ENCODE measurements at regions not wholly inside any gene's neighbourhood (a gene's known extent, or its start where the extent isn't known, plus 50 kb on each side); places are given as distances from the start of the nearest gene placed in this dataset.

DNA sequence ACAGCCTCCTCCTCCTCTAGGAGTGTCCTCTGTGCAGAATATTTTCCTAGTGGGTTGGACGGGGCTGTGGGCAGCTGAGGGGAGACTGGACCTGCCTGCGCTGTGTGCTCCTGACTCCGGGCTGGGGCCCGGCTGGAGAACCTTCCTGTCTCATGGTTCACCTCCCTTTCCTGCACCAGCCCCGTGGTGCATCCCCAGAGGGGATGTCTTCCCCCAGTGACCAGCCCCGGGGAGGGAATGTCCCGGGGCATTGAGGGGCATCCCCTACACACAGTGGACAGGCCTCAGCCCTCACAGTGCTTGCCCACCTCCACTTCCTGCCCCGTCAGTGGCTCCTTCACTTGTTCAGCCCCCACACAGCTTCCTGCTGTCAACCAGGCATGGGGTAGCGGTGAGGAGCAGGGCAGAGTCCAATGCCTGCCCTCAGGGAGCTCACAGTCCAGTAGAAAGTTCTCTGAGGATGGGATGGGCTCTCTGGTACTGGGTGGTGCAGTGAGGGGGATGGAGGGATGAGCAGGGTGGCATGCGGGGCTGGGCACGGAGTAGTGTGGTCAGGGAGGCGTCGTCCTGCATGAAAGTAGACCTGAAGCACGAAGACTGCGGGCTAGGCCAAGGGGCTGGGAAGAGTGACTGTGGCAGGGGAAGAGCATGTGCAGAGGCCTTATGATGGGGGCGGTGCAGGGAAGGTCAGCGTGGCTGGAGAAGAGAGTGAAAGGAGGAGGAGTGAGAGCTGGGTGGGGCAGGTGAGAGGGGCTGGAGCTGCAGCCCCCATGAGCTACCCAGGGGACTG lies 52.1 kb upstream of the PITX1 start:
- DNase-seq: no peak

DNA sequence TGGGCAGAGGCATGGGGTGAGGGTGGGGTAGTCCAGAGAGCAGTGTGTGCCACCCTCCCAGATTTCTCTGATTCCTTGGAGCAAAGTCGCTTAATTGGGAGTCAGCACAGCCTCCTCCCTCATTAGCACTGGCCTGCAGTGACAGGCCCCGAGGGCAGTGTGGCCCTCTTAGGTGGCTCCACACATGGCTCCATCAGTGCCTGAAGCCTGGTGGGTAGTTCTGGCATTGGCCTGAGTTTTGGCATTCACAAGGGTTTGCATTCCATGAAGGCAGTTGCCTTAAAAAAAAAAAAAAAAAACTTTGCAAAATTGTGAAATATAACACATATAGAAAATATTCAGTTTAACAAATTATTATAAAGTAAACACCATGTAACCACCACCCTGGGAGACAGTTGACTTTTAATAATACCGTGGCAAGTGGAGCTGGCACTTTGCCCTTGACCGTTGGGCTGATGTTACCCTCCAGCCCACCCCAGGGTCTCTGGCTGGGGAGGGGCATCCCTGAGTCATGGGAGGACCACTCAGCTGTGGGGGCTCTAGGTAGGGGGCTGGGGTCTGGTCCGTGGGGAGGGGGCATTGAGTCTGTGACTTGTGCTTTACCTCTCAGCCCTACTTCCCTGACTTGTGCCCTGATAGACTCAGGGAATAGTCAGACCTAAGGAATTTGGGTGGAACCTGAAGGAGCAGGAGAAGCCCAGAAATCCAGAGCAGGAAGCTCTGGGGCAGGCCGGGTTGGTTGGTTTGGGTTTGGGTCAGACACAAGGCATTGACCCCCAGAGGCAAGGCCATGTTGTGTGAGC lies 51.3 kb upstream of the PITX1 start:
- no peak for DNase-seq
